ENCODE measurements at regions not wholly inside any gene's neighbourhood (a gene's known extent, or its start where the extent isn't known, plus 50 kb on each side); places are given as distances from the start of the nearest gene placed in this dataset.
"Not testable (repeated sequence)": the region's sequence is repeated elsewhere in the genome, so short reads cannot be mapped to it uniquely, and the experiment has no call there.

DNA sequence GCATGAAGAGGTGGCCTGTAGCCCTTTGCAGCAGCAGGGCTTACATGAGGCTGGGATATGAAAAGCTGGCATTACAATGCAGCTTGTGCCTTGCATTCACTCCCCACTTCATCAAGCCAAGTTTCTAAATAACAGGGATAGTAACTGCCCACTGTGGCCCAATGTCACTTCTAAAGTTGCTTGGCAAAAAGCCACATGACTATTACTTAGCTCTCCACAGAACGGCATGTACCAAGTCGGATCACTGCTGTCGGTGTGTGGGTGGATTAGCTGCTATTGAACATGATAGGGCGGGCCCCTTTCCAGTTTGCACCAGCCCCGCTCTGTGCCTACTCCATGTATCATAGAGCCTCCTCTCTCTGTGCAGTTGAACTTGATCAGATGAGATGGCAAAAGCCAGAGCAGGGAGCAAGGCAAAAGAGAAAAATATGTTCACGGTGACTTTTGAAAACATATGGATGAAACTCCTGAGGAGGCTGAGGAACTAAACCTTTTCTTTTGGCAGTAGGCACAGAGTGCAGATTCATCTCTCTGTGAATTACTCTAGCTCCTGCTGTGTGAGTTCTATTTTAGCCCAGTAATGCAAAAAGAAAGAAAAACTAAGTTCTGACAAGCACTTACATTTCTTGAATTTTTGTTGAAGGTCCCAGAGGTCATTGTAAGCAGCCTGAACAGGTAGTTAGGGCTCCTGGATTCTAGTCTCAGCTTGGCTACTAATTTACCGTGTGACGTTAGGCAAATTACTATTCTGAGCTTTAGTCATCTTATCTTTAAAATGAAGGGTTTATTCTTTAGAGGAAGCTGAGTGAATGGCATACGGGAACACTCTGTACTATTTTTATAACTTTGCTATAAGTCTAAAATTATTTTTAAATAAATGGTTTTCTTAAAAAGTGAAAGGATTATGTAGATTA lies 125.6 kb upstream of the NBPF9 start:
- DNase-seq (ENCODE audit: low read depth, low spot score); H3K27ac ChIP-seq: not testable (repeated sequence)

- not testable (repeated sequence) for H3K27ac ChIP-seq; DNase-seq (ENCODE audit: low read depth, low spot score)
These were observed 126.5 kb upstream of the NBPF9 start for GRCh38 chr1:149229813-149230212.

- not testable (repeated sequence) for H3K27ac ChIP-seq; DNase-seq (ENCODE audit: low read depth, low spot score)
These were observed 131.9 kb upstream of the NBPF9 start for GRCh38 chr1:149234926-149235914.

- not testable (repeated sequence) for H3K27ac ChIP-seq; DNase-seq (ENCODE audit: low read depth, low spot score)
These were observed 134.2 kb upstream of the NBPF9 start for GRCh38 chr1:149237515-149237914.

DNA sequence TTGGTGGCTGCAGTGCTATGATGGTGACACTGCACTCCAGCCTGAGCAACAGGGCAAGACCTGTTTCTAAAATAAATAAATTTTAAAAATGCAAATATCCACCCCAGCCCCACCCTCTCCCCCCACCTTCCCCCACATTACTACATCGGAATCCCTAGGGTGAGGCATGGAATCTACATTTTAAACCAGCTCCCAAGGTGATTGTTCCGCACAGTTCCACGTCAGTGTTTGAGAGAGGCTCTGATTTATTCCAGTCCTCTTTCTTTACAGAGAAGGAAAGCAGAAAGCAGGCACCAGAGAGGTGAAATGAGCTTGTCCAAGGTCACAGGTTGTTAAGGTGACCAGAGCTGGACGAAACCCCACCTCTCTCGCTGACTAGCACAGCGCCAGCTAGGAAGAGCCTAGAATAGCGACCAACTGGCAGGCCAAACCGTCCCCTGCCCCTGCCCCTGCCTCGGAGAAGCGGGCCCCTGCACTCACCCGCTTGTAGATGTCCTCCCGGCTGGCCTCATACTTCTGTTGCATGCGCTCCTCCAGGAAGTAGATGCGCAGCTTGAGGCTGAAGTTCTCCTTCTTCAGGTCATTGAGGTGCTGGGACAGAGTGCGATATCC lies 136.7 kb upstream of the NBPF9 start:
- not testable (repeated sequence) for DNase-seq (ENCODE audit: low read depth, low spot score); H3K27ac ChIP-seq

- DNase-seq (ENCODE audit: low read depth, low spot score); H3K27ac ChIP-seq: not testable (repeated sequence)
These were observed 137.2 kb upstream of the NBPF9 start for GRCh38 chr1:149240530-149240929.

DNA sequence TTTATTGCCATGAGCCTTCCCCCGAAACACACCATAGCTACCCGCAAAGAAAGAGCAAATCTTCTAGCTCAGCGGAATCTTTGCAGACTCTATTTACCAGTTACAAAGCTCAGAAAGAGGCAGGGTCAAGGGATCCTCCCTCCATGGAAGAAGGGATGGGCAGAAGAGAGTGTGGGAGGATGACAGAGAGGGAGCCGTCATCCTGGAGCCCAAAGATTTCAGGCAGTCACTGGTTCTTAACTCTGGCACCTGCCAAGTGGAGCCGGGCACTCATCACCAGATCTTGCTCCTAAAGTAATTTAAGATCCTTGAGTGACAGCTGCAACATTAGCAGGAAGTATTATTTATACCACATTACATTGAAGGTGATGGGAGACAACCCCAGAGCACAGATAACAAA lies 137.9 kb upstream of the NBPF9 start:
- DNase-seq (ENCODE audit: low read depth, low spot score); H3K27ac ChIP-seq: not testable (repeated sequence)

DNA sequence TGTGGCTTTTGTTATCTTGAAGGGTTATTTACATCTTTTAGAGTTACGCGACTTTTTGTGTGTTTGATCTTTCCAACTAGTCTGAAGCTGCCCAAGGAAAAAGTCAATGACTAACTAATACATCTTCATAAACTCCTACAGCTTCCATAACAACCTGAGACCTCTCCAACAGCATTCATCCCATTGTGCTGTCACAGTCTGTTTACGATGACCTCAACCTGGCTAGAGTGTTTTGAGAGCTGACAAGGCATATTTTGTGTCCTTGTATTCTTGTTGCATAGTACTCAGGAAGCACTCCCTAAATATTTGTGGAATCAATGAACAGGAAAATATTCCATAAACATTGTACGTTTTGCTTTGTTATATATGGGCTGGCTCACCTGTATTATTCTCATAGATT lies 140.2 kb upstream of the NBPF9 start:
- not testable (repeated sequence) for DNase-seq (ENCODE audit: low read depth, low spot score); H3K27ac ChIP-seq

DNA sequence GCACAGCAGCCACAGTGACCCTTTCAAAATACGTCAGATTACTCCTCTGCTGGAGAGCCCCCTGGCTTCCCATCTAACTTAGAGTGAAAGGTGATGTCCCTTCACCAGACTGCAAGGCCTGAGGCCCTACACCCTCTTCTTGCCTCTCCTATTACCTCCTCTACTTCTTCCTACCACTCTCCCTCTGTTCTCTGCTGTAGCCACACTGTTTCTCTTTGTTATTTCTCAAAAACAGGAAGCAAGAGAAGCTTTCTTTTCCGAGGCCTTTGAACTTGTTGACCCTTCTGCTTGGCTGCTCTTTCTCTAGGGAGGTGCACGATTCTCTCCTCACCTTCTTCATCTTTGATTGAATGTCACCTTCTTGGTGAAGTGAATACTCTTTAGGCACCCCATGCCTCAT lies 141.3 kb upstream of the NBPF9 start:
- not testable (repeated sequence) for DNase-seq (ENCODE audit: low read depth, low spot score)

GRCh38 chr1:149246212-149246611 lies 142.9 kb upstream of the NBPF9 start:
- H3K27ac ChIP-seq; DNase-seq (ENCODE audit: low read depth, low spot score): not testable (repeated sequence)

More for the DNA sequence above, 141.3 kb upstream of the NBPF9 start:
- not testable (repeated sequence) for H3K27ac ChIP-seq

GRCh38 chr1:149248610-149249009 lies 145.3 kb upstream of the NBPF9 start:
- not testable (repeated sequence) for H3K27ac ChIP-seq; DNase-seq (ENCODE audit: low read depth, low spot score)

- not testable (repeated sequence) for DNase-seq (ENCODE audit: low read depth, low spot score); H3K27ac ChIP-seq
These were observed 146.6 kb upstream of the NBPF9 start for GRCh38 chr1:149249850-149250467.

GRCh38 chr1:149254894-149255847 lies 151.8 kb upstream of the NBPF9 start:
- H3K27ac ChIP-seq; DNase-seq (ENCODE audit: low read depth, low spot score): not testable (repeated sequence)

DNA sequence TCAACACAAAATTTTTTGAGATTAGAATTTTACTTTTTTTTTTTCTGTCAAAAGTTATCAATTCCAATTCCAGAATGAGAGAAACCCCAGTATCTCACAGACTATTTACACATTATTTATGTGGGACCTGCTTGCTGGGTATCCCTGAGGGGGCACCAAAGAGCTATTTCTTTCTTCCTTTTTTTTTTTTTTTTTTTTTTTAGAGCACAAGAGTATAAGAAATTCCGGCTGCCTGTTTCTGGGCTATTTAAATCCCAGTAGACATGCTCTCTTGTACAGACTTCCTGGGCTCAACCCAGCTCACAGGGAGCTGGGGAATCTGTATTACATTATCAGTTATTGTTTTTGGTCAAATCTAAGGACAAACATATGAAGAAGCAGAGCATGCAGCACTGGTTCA lies 156.9 kb upstream of the NBPF9 start:
- H3K27ac ChIP-seq; DNase-seq (ENCODE audit: low read depth, low spot score): not testable (repeated sequence)

- not testable (repeated sequence) for H3K27ac ChIP-seq; DNase-seq (ENCODE audit: low read depth, low spot score)
These were observed 157.5 kb upstream of the NBPF9 start for GRCh38 chr1:149260736-149261340.

- not testable (repeated sequence) for DNase-seq (ENCODE audit: low read depth, low spot score); H3K27ac ChIP-seq
These were observed 163.9 kb upstream of the NBPF9 start for GRCh38 chr1:149267287-149267686.

DNA sequence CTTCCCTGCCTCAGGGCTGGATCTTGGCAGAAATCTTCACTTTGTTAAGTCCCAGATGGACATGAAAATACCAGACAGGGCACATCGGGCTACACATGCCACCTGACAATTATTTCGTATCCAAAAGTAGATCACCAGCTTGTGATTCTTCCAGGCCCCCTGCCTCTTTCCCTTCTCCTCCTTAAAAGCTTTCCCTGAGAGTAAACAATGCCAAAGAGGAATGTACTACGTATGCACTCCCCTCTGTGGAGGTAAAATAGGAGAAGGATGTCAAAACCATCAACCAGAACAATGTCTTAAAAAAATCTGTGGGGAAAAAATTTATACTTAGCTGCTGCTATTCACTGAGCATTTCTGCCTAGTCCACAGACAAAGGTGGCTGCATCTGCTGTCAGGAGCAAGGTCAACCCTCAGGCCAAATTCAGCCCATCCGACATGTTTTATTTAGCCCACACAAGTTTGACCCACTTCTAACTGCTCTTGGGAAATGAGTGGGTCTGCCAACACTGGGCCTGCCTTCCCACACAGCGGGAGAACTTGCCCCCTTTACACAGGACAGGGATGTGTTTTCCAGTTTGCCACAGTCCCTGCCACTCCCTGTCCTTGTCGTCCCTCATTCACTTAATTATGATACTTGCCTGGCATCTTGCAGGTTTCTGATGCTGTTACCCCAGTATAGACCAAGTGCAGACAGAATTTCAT lies 165.8 kb upstream of the NBPF9 start:
- H3K27ac ChIP-seq; DNase-seq (ENCODE audit: low read depth, low spot score): not testable (repeated sequence)

DNA sequence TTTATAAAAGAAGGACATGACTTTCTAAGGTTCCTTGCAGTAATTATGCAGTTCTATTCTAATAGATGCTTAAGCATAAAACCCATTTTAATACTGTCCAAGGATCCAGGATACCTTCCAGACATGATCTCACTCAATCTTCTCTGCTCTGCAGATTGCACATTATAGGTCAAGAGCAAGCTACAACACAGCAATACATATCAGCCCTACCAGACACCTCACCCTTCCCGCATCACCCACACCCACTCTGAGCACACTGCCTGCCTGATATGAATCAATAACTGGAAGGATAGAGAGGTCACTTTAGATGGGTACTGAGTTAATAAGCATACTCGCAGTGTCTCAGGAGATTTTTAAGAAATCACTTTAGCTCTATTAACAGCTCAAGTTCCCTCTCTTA lies 166.5 kb upstream of the NBPF9 start:
- DNase-seq (ENCODE audit: low read depth, low spot score); H3K27ac ChIP-seq: not testable (repeated sequence)
